Neural cell (in vitro differentiated cells): ENCODE measurements at regions not wholly inside any gene's neighbourhood (a gene's known extent, or its start where the extent isn't known, plus 50 kb on each side); places are given as distances from the start of the nearest gene placed in this dataset.

ENCODE experiments used
- H2AFZ ChIP-seq: fragments of 200-600, 300-800 bp; sonication (generic), shearing (Covaris generic); 2 replicates; pipeline ENCODE4 v1.6.0; 2014; ENCODE audit warnings: low read depth, mild to moderate bottlenecking, antibody characterized with exemption, low read length, moderate library complexity
- H3F3A ChIP-seq: fragments of 200-600 bp; shearing (Covaris generic); 2 replicates; pipeline ENCODE4 v1.6.1; 2016; ENCODE audit warnings: mild to moderate bottlenecking, moderate library complexity, mixed read lengths, antibody characterized with exemption, low read length; ENCODE audit not compliant: insufficient read depth, poor library complexity, severe bottlenecking
- H3K27ac ChIP-seq: fragments of 200-600, 300-800 bp; sonication (generic), shearing (Covaris generic); 2 replicates; pipeline ENCODE4 v1.5.1; 2014; ENCODE audit warnings: mild to moderate bottlenecking, low read length, moderate library complexity
- H3K27me3 ChIP-seq: fragments of 300-800, 200-600 bp; sonication (generic), shearing (Covaris generic); 2 replicates; pipeline ENCODE4 v1.6.0; 2014; ENCODE audit warnings: mild to moderate bottlenecking, low read depth, low read length, moderate library complexity; ENCODE audit not compliant: insufficient read depth
- H3K36me3 ChIP-seq: fragments of 300-800, 200-600 bp; sonication (generic), shearing (Covaris generic); 2 replicates; pipeline ENCODE4 v1.5.1; 2014; ENCODE audit warnings: mild to moderate bottlenecking, antibody characterized with exemption, low read length, moderate library complexity; ENCODE audit not compliant: insufficient read depth
- H3K4me2 ChIP-seq: fragments of 300-800, 200-600 bp; sonication (generic), shearing (Covaris generic); 2 replicates; pipeline ENCODE4 v1.6.0; 2014; ENCODE audit warnings: mild to moderate bottlenecking, low read length
- H3K4me3 ChIP-seq: fragments of 300-800, 200-600 bp; sonication (generic), shearing (Covaris generic); 2 replicates; pipeline ENCODE4 v1.5.1; 2014; ENCODE audit warnings: mild to moderate bottlenecking, low read length, moderate library complexity
- H3K79me2 ChIP-seq: fragments of 200-600 bp; shearing (Covaris generic); replicated peaks from 2 replicates; pipeline ENCODE4 v1.6.0; 2014; ENCODE audit warnings: mild to moderate bottlenecking, low read length, moderate library complexity; ENCODE audit not compliant: insufficient read depth
- H3K9ac ChIP-seq: fragments of 300-800, 200-600 bp; sonication (generic), shearing (Covaris generic); 2 replicates; pipeline ENCODE4 v1.6.1; 2016; ENCODE audit warnings: mild to moderate bottlenecking, low read length, mixed read lengths
- H3K9me2 ChIP-seq: fragments of 200-600 bp; shearing (Covaris generic); 2 replicates; pipeline ENCODE4 v1.6.1; 2016; ENCODE audit warnings: mild to moderate bottlenecking, low read length, mixed read lengths; ENCODE audit not compliant: insufficient read depth
- H3K9me3 ChIP-seq: fragments of 200-600, 300-800 bp; sonication (generic), shearing (Covaris generic); 2 replicates; pipeline ENCODE4 v1.6.1; 2016; ENCODE audit warnings: mild to moderate bottlenecking, mixed run types, low read length, moderate library complexity, mixed read lengths
- H4K20me1 ChIP-seq: fragments of 200-600 bp; shearing (Covaris generic); 2 replicates; pipeline ENCODE4 v1.6.1; 2016; ENCODE audit warnings: mild to moderate bottlenecking, mixed run types; ENCODE audit not compliant: insufficient read depth
- EP300 ChIP-seq: fragments of 450-650 bp; conservative IDR thresholded peaks from 2 replicates; pipeline ENCODE4 v1.6.1; 2014; ENCODE audit warnings: antibody characterized with exemption, mild to moderate bottlenecking, moderate library complexity; ENCODE audit not compliant: poor library complexity, severe bottlenecking
- EZH2 ChIP-seq: fragments of 200-600, 300-800 bp; shearing (Covaris generic), sonication (generic); IDR thresholded peaks from 2 replicates; pipeline ENCODE4 v1.6.1; 2014; ENCODE audit warnings: antibody characterized with exemption, low read length, borderline replicate concordance, mild to moderate bottlenecking; ENCODE audit not compliant: insufficient read depth, poor library complexity, severe bottlenecking
- MXI1 ChIP-seq: fragments of 450-650 bp; conservative IDR thresholded peaks from 2 replicates; pipeline ENCODE4 v1.6.1; 2014; ENCODE audit warnings: antibody characterized with exemption, mild to moderate bottlenecking; ENCODE audit not compliant: poor library complexity, severe bottlenecking
- POLR2AphosphoS5 ChIP-seq: IDR thresholded peaks from 2 replicates; pipeline ENCODE4 v1.6.1; 2012
- RAD21 ChIP-seq: fragments of 450-650 bp; conservative IDR thresholded peaks from 2 replicates; pipeline ENCODE4 v1.6.1; 2014; ENCODE audit warnings: antibody characterized with exemption, mild to moderate bottlenecking, moderate library complexity
- SMC3 ChIP-seq: fragments of 450-650 bp; conservative IDR thresholded peaks from 2 replicates; pipeline ENCODE4 v1.6.1; 2014; ENCODE audit warnings: antibody characterized with exemption, mild to moderate bottlenecking, moderate library complexity; ENCODE audit not compliant: poor library complexity
- TAF1 ChIP-seq: IDR thresholded peaks from 2 replicates; pipeline ENCODE4 v1.6.1; 2012; ENCODE audit warnings: low read depth
- TF ChIP-seq, protein P1 (sequence below): IDR thresholded peaks from 2 replicates; pipeline ENCODE4 v1.6.1; 2012; ENCODE audit warnings: borderline replicate concordance
- TF ChIP-seq, protein P2 (sequence below): fragments of 450-650 bp; IDR thresholded peaks from 2 replicates; pipeline ENCODE4 v1.5.1; 2014; ENCODE audit warnings: antibody characterized with exemption, mild to moderate bottlenecking, moderate library complexity; ENCODE audit not compliant: poor library complexity, severe bottlenecking

DNA sequence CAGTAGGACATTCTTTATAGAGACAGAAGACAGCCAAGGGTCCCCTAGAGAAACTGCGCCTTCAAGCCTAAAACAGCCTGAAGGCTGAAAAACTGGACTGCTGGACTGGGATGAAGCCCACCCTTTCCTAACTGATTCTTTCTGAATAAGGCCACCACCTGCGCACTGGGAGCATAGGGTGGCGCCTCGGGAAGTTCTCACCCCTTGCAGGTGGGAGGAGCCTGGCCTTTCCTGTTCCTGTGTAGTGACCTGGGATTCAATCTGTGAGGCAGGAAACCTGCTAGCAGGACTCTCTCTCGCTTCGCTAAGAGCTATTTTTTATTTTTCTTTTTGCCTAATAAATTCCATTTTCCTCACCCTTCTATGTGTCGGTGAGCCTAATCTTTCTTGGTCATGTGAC, 61.8 kb upstream of the KLHL13 start:
- H2AFZ ChIP-seq, result no peak overlapping the region
- H3K4me2 ChIP-seq, result no peak overlapping the region
- no peaks in the 10 kb centered on the region for H4K20me1 ChIP-seq
- H3K9ac ChIP-seq, result no peak overlapping the region
- no peaks in the 10 kb centered on the region for H3K9me2 ChIP-seq
- no peaks in the 10 kb centered on the region for H3K36me3 ChIP-seq
- TF ChIP-seq, protein P1, sequence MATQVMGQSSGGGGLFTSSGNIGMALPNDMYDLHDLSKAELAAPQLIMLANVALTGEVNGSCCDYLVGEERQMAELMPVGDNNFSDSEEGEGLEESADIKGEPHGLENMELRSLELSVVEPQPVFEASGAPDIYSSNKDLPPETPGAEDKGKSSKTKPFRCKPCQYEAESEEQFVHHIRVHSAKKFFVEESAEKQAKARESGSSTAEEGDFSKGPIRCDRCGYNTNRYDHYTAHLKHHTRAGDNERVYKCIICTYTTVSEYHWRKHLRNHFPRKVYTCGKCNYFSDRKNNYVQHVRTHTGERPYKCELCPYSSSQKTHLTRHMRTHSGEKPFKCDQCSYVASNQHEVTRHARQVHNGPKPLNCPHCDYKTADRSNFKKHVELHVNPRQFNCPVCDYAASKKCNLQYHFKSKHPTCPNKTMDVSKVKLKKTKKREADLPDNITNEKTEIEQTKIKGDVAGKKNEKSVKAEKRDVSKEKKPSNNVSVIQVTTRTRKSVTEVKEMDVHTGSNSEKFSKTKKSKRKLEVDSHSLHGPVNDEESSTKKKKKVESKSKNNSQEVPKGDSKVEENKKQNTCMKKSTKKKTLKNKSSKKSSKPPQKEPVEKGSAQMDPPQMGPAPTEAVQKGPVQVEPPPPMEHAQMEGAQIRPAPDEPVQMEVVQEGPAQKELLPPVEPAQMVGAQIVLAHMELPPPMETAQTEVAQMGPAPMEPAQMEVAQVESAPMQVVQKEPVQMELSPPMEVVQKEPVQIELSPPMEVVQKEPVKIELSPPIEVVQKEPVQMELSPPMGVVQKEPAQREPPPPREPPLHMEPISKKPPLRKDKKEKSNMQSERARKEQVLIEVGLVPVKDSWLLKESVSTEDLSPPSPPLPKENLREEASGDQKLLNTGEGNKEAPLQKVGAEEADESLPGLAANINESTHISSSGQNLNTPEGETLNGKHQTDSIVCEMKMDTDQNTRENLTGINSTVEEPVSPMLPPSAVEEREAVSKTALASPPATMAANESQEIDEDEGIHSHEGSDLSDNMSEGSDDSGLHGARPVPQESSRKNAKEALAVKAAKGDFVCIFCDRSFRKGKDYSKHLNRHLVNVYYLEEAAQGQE, result no peak
- TF ChIP-seq SMC3, result no peak
- no peak for TF ChIP-seq TAF1
- no peak for TF ChIP-seq EZH2
- TF ChIP-seq, protein P2, sequence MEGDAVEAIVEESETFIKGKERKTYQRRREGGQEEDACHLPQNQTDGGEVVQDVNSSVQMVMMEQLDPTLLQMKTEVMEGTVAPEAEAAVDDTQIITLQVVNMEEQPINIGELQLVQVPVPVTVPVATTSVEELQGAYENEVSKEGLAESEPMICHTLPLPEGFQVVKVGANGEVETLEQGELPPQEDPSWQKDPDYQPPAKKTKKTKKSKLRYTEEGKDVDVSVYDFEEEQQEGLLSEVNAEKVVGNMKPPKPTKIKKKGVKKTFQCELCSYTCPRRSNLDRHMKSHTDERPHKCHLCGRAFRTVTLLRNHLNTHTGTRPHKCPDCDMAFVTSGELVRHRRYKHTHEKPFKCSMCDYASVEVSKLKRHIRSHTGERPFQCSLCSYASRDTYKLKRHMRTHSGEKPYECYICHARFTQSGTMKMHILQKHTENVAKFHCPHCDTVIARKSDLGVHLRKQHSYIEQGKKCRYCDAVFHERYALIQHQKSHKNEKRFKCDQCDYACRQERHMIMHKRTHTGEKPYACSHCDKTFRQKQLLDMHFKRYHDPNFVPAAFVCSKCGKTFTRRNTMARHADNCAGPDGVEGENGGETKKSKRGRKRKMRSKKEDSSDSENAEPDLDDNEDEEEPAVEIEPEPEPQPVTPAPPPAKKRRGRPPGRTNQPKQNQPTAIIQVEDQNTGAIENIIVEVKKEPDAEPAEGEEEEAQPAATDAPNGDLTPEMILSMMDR, result no peak
- TF ChIP-seq MXI1, result no peak
- no peak for TF ChIP-seq POLR2AphosphoS5
- TF ChIP-seq RAD21, result no peak
- no peak for TF ChIP-seq EP300
- no peaks in the 10 kb centered on the region for H3F3A ChIP-seq
- H3K9me3 ChIP-seq, result no peaks in the 10 kb centered on the region
- no peaks in the 10 kb centered on the region for H3K79me2 ChIP-seq
- no peak overlapping the region for H3K27ac ChIP-seq
- H3K4me3 ChIP-seq, result no peak overlapping the region
- H3K27me3 ChIP-seq, result no peaks in the 10 kb centered on the region

DNA sequence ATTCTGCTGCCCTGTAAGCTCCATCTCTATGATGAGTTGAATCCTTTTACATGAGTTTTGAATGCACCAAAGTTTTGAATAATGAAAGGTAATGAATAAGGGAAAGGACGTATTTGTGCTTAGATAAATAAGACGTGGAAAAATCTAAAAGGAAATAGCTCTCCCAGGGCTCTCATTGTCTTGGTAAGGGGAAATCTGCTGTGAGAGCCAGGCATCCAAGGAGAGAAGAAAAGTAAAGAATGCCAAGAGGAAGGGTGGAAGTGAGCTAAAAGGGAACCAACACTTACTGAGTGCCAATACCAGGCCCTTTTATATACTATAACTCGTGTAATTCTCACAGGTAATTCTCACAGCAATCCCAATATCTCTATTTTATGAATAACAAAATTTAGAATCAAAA, 62.6 kb upstream of the KLHL13 start:
- H3K27me3 ChIP-seq, result no peaks in the 10 kb centered on the region
- H3K9me3 ChIP-seq, result no peaks in the 10 kb centered on the region
- H3K79me2 ChIP-seq, result no peaks in the 10 kb centered on the region
- no peak overlapping the region for H3K9ac ChIP-seq
- no peaks in the 10 kb centered on the region for H3F3A ChIP-seq
- no peak overlapping the region for H3K27ac ChIP-seq
- no peaks in the 10 kb centered on the region for H4K20me1 ChIP-seq
- no peak overlapping the region for H2AFZ ChIP-seq
- H3K9me2 ChIP-seq, result no peaks in the 10 kb centered on the region
- no peak overlapping the region for H3K4me2 ChIP-seq
- no peak overlapping the region for H3K4me3 ChIP-seq
- H3K36me3 ChIP-seq, result no peaks in the 10 kb centered on the region
- no peak for TF ChIP-seq POLR2AphosphoS5
- no peak for TF ChIP-seq RAD21
- TF ChIP-seq MXI1, result no peak
- no peak for TF ChIP-seq TAF1
- TF ChIP-seq, protein P2, result no peak
- TF ChIP-seq SMC3, result no peak
- TF ChIP-seq, protein P1, result no peak
- no peak for TF ChIP-seq EP300
- TF ChIP-seq EZH2, result no peak
